ENCODE measurements at regions not wholly inside any gene's neighbourhood (a gene's known extent, or its start where the extent isn't known, plus 50 kb on each side); places are given as distances from the start of the nearest gene placed in this dataset.

- H3K36me3 ChIP-seq, result no peaks in the 10 kb centered on the region
- H3K27me3 ChIP-seq, result peaks cover 0 to 47% (median 0%) of the 10 kb centered on the region in 4 donors
- TF ChIP-seq CTCF (IDR thresholded peaks at IDR 0.05) (no peak), POLR2A (IDR thresholded peaks at IDR 0.05) (no peak)
- WGBS, 2 donors, result 70 to 90% methylated on average over 2 to 4 of the region's 8 CpGs
- intact Hi-C loops (cut with DNase I), result no loop called here
- H3K9me3 ChIP-seq, result peaks cover 0 to 8% (median 4%) of the 10 kb centered on the region in 3 donors
- H3K4me1 ChIP-seq, result peaks cover 0 to 14% (median 0%) of the 10 kb centered on the region in 3 donors
- no peak for DNase-seq
- H3K4me3 ChIP-seq, result no peak overlapping the region
- H3K27ac ChIP-seq, result no peak overlapping the region
Observed at GRCh38 chr21:36605426-36605825, 93.5 kb upstream of the SIM2 start.

GRCh38 chr21:36606287-36606982 is 92.5 kb upstream of the SIM2 start:
- H3K27ac ChIP-seq, result no peak overlapping the region
- DNase-seq, result no peak
- peaks cover 0 to 40% (median 0%) of the 10 kb centered on the region in 4 donors for H3K27me3 ChIP-seq
- no peak for TF ChIP-seq POLR2A (IDR thresholded peaks at IDR 0.05)
- peaks cover 0 to 8% (median 4%) of the 10 kb centered on the region in 3 donors for H3K9me3 ChIP-seq
- WGBS, 2 donors, result 84 to 86% methylated on average over 14 to 17 of the region's 19 CpGs
- peaks cover 0 to 14% (median 0%) of the 10 kb centered on the region in 3 donors for H3K4me1 ChIP-seq
- intact Hi-C loops (cut with DNase I), result no loop called here
- H3K36me3 ChIP-seq, result no peaks in the 10 kb centered on the region
- no peak overlapping the region for H3K4me3 ChIP-seq

- Histone ChIP-seq H3K4me1 (peaks cover 0 to 14% (median 0%) of the 10 kb centered on the region in 3 donors), H3K36me3 (no peaks in the 10 kb centered on the region), H3K27ac (no peak overlapping the region), H3K9me3 (peaks cover 0 to 8% (median 4%) of the 10 kb centered on the region in 3 donors), H3K4me3 (no peak overlapping the region), H3K27me3 (peaks cover 0 to 44% (median 0%) of the 10 kb centered on the region in 4 donors)
- WGBS, 2 donors, result 84 to 93% methylated on average over 5 to 6 of the region's 6 CpGs
- no peak for DNase-seq
- intact Hi-C loops (cut with DNase I), result no loop called here
- no peak for TF ChIP-seq POLR2A (IDR thresholded peaks at IDR 0.05)
Observed at GRCh38 chr21:36606983-36607325, 92.0 kb upstream of the SIM2 start.

GRCh38 chr21:36608041-36608896 is 90.6 kb upstream of the SIM2 start:
- peaks cover 0 to 8% (median 4%) of the 10 kb centered on the region in 3 donors for H3K9me3 ChIP-seq
- TF ChIP-seq CTCF (IDR thresholded peaks at IDR 0.05) (no peak), POLR2A (IDR thresholded peaks at IDR 0.05) (no peak)
- no peak for DNase-seq
- 33 to 74% methylated on average over 8 of the region's 8 CpGs for WGBS, 2 donors
- H3K27ac ChIP-seq, result no peak overlapping the region
- H3K36me3 ChIP-seq, result no peaks in the 10 kb centered on the region
- H3K4me1 ChIP-seq, result peaks cover 0 to 14% (median 0%) of the 10 kb centered on the region in 3 donors
- intact Hi-C loops (cut with DNase I), result no loop called here
- peaks cover 0 to 52% (median 0%) of the 10 kb centered on the region in 4 donors for H3K27me3 ChIP-seq
- no peak overlapping the region for H3K4me3 ChIP-seq

- Histone ChIP-seq H3K9me3 (peaks cover 0 to 8% (median 6%) of the 10 kb centered on the region in 3 donors), H3K4me3 (no peak overlapping the region), H3K27me3 (peaks cover 0 to 58% (median 0%) of the 10 kb centered on the region in 4 donors), H3K4me1 (peaks cover 0 to 14% (median 0%) of the 10 kb centered on the region in 3 donors), H3K27ac (no peak overlapping the region), H3K36me3 (no peaks in the 10 kb centered on the region)
- 79% methylated on average over 1 of the region's 1 CpG; no CpG with 5 or more reads in 1 of the 2 donors for WGBS, 2 donors
- TF ChIP-seq POLR2A (IDR thresholded peaks at IDR 0.05) (no peak), CTCF (IDR thresholded peaks at IDR 0.05) (no peak)
- no peak for DNase-seq
- intact Hi-C loops (cut with DNase I), result no loop called here
Observed at GRCh38 chr21:36608897-36609225, 90.1 kb upstream of the SIM2 start.

GRCh38 chr21:36609654-36610053 is 89.3 kb upstream of the SIM2 start:
- no peaks in the 10 kb centered on the region for H3K36me3 ChIP-seq
- H3K27ac ChIP-seq, result no peak overlapping the region
- intact Hi-C loops (cut with DNase I), result no loop called here
- H3K9me3 ChIP-seq, result peaks cover 0 to 13% (median 8%) of the 10 kb centered on the region in 3 donors
- TF ChIP-seq POLR2A (IDR thresholded peaks at IDR 0.05), result no peak
- no peak for TF ChIP-seq CTCF (IDR thresholded peaks at IDR 0.05)
- no peak overlapping the region for H3K4me3 ChIP-seq
- DNase-seq, result no peak
- H3K4me1 ChIP-seq, result peaks cover 0 to 14% (median 0%) of the 10 kb centered on the region in 3 donors
- peaks cover 0 to 59% (median 0%) of the 10 kb centered on the region in 4 donors for H3K27me3 ChIP-seq
